GM19397 (cell line): ENCODE measurements at regions not wholly inside any gene's neighbourhood (a gene's known extent, or its start where the extent isn't known, plus 50 kb on each side); places are given as distances from the start of the nearest gene placed in this dataset.
"Not testable (repeated sequence)": the region's sequence is repeated elsewhere in the genome, so short reads cannot be mapped to it uniquely, and the experiment has no call there.

Experiments used
- ATAC-seq: cut with Tn5 transposase; IDR thresholded peaks from one replicate; pipeline ENCODE4 v1.9.1; 2021; ENCODE audit warnings: mild to moderate bottlenecking, moderate library complexity; ENCODE audit not compliant: unreplicated experiment

- ATAC-seq, result no peak
Measured at GRCh38 chr10:55180357-55180756, 379.3 kb upstream of the PCDH15 start.

- no peak for ATAC-seq
Measured at GRCh38 chr10:55174419-55174818, 373.4 kb upstream of the PCDH15 start.

GRCh38 chr10:55169493-55169892 lies 368.5 kb upstream of the PCDH15 start:
- no peak for ATAC-seq

- no peak for ATAC-seq
Measured at GRCh38 chr10:55168343-55168742, 367.3 kb upstream of the PCDH15 start.

GRCh38 chr10:55163388-55163979 lies 362.5 kb upstream of the PCDH15 start:
- no peak for ATAC-seq

- not testable (repeated sequence) for ATAC-seq
Measured at GRCh38 chr10:55162321-55162720, 361.3 kb upstream of the PCDH15 start.

GRCh38 chr10:55160655-55161283 lies 359.7 kb upstream of the PCDH15 start:
- no peak for ATAC-seq

GRCh38 chr10:55158633-55159032 lies 357.6 kb upstream of the PCDH15 start:
- no peak for ATAC-seq

- no peak for ATAC-seq
Measured at GRCh38 chr10:55146032-55146431, 345.0 kb upstream of the PCDH15 start.

GRCh38 chr10:55144001-55144400 lies 343.0 kb upstream of the PCDH15 start:
- ATAC-seq, result no peak

GRCh38 chr10:55141892-55142291 lies 340.9 kb upstream of the PCDH15 start:
- ATAC-seq, result no peak

GRCh38 chr10:55137063-55137462 lies 336.0 kb upstream of the PCDH15 start:
- no peak for ATAC-seq

GRCh38 chr10:55104738-55105137 lies 303.7 kb upstream of the PCDH15 start:
- ATAC-seq, result no peak

- no peak for ATAC-seq
Measured at GRCh38 chr10:55098452-55098851, 297.4 kb upstream of the PCDH15 start.

- ATAC-seq, result no peak
Measured at GRCh38 chr10:55091691-55092328, 290.8 kb upstream of the PCDH15 start.

- no peak for ATAC-seq
Measured at GRCh38 chr10:55078121-55078520, 277.1 kb upstream of the PCDH15 start.

- no peak for ATAC-seq
Measured at GRCh38 chr10:55065185-55065584, 264.2 kb upstream of the PCDH15 start.

GRCh38 chr10:55063811-55064210 lies 262.8 kb upstream of the PCDH15 start:
- ATAC-seq, result no peak

GRCh38 chr10:55062349-55062748 lies 261.3 kb upstream of the PCDH15 start:
- no peak for ATAC-seq

GRCh38 chr10:55058800-55059199 lies 257.8 kb upstream of the PCDH15 start:
- ATAC-seq, result no peak

GRCh38 chr10:55051515-55051914 lies 250.5 kb upstream of the PCDH15 start:
- ATAC-seq, result no peak

GRCh38 chr10:55048830-55049498 lies 247.9 kb upstream of the PCDH15 start:
- no peak for ATAC-seq
